Activated CD4-positive, alpha-beta T cell treated with anti-CD3 and anti-CD28 coated beads, Interleukin-2, amount 50 U/mL, for 1 hour (primary cell): ENCODE measurements at regions not wholly inside any gene's neighbourhood (a gene's known extent, or its start where the extent isn't known, plus 50 kb on each side); places are given as distances from the start of the nearest gene placed in this dataset.

ENCODE experiments used
- DNase-seq: peaks from one replicate; pipeline ENCODE4 v3.0.0-alpha.2; 2020

GRCh38 chr1:47672622-47673021, 234.8 kb downstream of the FOXD2 start:
- DNase-seq, result no peak

- DNase-seq, result no peak
Measured at GRCh38 chr1:47674189-47674588, 236.3 kb downstream of the FOXD2 start.

GRCh38 chr1:47675047-47675675, 237.3 kb downstream of the FOXD2 start:
- no peak for DNase-seq

- no peak for DNase-seq
Measured at GRCh38 chr1:47675721-47676120, 237.9 kb downstream of the FOXD2 start.

DNA sequence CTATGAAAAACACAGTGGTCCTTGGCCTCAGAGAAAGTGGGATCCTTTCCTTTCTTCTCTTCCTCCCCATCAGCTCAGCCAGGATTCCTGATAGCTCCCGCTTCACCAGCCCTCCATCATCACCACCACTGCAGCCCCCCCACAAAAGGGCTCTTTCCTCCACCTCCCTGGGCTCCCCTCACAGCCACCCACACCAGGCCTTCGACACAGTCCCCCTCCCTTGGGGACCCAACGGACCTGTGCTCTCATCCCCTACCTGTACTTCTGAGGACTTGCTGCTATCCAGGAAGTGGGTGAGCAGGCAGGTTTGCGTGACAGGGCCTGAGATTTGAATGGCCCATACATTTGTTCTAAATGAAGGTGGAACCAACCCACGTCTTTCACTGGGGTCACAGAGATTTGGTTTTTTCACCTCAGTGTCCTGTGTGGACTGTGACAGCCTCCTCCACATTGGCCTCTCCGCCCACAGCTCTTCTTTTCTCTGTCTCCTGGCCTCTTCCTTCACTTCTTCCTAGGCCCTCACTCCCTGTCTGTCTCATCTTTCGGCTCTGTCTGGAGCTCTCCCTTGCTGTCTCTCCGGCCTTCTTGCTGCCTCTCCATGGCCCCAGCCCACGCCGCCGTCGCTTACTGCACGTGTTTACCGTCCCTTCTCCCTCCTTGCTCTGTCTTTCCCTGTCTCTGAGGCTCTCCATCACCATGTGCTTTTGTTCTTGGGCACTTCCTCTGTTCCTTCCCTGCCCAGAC, 238.6 kb downstream of the FOXD2 start:
- no peak for DNase-seq

- DNase-seq, result no peak
Measured at GRCh38 chr1:47677241-47677940, 239.5 kb downstream of the FOXD2 start.

GRCh38 chr1:47678464-47678980, 240.7 kb downstream of the FOXD2 start:
- no peak for DNase-seq

- no peak for DNase-seq
Measured at GRCh38 chr1:47679301-47679791, 241.5 kb downstream of the FOXD2 start.

GRCh38 chr1:47679826-47680225, 242.0 kb downstream of the FOXD2 start:
- DNase-seq, result no peak

DNA sequence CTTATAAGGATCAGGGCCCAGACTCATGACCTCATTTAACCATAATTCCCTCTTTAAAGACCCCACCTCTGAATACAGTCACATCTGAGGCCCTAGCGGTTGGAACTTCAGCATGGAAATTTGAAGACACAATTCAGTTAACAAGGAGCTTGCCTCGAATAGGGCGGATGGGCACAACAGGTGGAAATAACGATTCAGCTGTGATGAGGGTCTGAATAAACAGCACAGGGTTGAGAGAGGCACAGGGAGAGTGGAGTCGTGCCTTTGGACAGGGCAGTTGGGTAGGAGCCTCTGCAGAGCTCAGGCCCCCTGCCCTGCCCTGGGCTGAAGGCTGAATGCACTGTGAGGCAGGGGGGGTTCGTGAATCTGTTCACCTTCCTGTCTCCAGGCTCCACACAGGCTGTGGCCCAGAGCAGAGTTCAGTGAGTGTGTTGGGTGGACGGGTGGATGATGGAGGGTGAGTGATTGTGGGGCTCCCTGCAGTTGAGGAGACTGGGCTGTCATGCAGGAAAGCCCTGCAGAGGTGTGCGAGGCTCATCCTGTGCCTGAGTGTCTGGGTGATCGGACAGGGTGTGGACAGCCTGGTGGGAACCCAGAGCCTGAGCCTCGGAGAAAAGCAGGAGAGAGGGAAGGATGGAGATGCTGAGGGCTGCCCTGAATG, 243.1 kb downstream of the FOXD2 start:
- DNase-seq, result no peak

DNA sequence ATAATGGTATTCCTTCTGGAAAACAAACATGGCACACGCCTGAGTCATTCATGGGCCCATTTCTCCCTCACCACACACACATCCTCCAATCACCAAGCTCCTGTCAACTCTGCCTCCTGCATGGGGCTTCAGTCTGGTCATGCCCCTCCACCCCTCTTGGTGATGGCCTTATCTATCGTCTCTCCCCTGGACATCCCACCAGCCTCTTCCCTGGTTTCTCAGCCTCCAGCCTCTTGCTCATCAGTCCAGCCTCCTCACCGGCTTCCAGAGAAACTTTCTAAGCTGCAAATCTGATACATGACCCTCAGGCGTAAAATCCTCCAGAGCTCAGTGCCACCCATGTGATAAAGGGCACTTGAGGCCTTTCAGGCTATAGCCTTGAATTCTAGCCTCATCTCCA, 243.9 kb downstream of the FOXD2 start:
- no peak for DNase-seq

- no peak for DNase-seq
Measured at GRCh38 chr1:47682198-47682597, 244.4 kb downstream of the FOXD2 start.

DNA sequence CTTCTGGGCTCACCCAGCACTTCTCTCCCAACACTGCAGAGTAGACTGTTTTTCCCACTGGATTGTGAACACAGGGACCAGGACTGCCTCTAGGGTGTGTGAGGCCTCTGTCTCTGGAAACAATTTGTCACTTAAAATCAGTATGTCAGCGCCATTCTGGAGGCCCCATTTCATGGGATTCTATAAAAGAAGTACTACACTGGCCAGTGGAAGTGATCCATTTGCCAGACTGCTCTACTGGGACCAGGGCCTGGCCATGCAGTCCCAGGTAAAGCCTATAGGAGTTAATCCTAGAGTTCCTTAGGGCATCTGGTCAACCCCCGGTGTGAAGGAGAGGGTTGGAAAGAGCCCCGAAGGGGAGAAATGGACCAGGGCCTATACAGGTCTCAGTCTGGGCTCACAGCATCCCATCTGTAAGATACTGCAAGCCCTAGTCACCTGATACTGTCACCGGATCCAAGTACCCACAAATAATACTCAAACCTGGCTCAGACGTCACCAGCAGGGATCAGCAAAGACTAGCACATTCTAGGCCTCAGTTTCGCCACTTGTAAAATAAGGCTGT, 245.0 kb downstream of the FOXD2 start:
- no peak for DNase-seq

DNA sequence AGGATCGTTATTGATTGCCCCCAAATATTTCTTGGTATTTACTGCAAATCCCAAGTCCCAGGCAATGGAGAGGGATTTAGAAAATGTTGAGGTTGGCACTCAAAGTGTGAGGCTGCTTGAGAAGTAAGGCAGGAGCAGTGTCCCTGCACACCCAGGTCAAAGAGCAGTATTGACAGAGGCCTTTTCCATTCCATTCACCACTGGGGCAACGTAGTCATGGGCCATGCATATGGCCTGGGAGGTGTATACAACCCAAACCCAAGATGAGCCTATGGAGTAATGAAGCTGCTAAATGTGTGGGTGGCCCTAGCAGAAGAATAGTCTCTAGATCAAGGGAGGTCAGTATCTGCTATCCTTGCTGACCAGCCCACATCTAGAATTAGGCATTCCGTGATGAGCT, 245.6 kb downstream of the FOXD2 start:
- DNase-seq, result no peak

DNA sequence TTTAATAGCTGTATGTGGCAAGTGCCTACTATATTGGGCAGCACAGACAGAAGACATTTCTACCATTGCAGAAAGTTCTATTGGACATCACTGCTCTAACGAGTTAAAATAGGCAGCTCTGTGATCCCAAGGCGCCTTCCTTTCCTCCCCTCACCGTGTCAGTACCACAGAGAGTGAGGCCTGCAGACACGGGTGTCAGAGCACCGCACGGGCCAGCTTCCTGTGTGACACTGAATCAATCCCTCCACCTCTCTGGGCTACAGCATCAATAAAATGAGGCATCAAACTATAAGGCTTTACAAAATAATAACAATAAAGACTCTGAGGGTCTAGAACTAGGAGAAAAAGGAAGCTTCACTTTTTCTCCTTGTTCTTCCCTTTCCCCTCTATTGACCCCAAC, 246.7 kb downstream of the FOXD2 start:
- DNase-seq, result no peak

DNA sequence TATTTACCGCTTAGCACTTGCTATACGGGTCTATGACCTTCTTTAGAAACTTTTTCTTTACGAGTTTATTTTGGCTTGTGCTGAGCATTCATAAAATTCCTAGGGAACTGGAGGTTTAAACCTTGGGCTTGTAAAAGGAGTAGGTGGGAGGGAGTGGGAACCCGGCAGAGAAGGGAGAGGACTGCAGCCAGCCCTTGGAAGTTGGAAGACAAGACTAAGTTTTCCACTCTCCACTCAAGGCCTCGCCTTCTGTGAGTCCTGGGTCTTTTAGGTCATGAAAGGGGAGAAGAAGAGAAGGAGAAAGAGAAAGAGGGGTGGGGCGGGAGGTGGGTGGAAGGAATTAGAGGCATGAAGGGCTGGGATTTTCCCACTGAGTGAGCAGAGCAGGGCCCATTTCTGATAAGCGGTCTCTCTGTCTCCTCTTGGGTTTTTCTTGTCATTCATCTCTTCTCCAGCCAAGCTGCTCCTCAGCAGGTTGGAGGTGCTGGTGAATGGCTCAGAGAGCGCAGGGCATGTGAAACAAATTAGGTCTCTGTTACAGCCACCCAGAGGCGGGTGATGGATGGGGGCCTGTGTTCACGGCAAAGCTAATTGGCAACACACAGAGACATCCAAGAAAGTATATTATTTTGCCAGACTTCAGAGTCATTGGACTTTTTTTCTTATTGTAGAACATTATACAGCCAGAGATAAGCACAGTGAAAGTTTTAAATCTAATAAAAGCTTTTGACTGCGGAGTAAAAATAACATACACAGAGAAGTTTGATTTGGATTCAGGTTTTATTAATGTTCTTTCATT, 247.3 kb downstream of the FOXD2 start:
- no peak for DNase-seq

DNA sequence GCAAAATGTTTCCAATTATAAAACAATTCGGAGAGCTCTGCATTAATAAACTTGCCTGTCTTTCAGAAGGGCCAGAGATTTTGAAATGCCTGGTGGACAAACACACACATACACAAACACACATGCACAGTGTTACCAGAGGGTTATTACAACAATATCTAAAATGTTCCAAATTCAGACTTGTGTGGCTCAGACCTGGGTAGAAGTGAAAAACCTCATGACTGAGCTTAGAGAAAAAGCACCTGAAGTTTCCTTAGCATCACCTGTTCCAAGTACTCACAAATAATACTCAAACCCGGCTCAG, 247.9 kb downstream of the FOXD2 start:
- no peak for DNase-seq

DNA sequence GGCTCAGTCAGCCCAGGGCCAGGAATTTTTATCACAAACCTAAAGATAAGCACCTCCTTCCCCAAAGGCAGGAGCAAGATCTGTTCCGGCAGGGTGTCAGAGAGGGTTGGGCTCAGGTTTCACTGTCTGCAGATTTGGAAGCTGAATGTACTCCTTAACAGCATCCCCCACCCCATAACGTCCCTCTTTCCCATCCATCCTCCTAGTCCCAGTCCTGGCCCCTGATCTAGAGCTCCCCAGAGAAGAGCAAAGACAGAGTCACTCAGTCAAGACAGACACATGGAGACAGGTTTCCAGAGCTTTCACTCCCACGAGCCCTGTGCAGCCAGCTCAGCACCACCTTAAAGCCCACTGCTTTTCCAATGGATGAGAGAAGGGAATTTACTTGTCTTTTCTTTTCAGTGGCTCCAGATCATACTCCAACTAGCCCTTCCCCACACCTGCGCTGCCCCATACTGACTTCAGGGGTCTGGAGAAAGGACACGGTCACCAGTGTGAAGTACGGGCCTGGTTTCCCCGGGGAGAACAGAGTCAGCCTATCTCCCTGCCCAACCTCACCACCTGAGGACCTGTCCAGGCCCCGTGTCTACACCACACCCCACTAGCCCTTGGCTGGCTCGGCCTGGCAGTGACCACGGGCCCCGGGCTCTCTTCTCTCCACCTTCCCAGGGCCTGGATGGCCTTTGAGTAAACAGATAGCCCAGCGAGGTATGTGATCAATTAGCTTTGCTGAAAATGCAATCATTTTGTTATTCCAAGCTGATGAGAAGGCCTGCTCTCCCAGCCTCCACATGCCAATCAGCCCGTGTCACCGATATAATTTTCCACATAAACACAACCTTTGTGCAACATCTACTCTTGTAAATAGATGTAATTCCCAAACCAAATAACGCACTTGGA, 249.1 kb downstream of the FOXD2 start:
- DNase-seq, result no peak

- DNase-seq, result no peak
Measured at GRCh38 chr1:47687631-47688460, 250.0 kb downstream of the FOXD2 start.
